ENCODE measurements at regions not wholly inside any gene's neighbourhood (a gene's known extent, or its start where the extent isn't known, plus 50 kb on each side); places are given as distances from the start of the nearest gene placed in this dataset.

DNA sequence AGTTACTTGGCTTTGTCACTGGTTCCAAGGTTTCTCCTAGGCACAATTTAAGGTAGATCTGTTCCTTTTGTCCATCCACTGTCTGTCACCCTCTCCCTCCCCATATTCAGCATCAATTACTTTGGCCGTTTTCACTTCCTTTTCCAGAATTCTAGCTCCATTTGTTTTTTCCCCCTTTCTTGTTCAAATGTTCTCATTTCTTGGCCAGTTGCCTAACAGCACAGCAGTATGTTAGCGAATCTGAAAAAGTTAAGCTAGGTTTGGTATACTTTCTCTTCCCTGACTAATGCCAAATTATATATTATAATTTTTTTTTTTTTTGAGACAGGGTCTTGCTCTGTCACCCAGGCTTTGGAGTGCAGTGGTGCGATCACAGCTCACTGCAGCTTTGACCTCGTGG, 409.1 kb upstream of the TEX13C start:
- TF ChIP-seq, protein P1, sequence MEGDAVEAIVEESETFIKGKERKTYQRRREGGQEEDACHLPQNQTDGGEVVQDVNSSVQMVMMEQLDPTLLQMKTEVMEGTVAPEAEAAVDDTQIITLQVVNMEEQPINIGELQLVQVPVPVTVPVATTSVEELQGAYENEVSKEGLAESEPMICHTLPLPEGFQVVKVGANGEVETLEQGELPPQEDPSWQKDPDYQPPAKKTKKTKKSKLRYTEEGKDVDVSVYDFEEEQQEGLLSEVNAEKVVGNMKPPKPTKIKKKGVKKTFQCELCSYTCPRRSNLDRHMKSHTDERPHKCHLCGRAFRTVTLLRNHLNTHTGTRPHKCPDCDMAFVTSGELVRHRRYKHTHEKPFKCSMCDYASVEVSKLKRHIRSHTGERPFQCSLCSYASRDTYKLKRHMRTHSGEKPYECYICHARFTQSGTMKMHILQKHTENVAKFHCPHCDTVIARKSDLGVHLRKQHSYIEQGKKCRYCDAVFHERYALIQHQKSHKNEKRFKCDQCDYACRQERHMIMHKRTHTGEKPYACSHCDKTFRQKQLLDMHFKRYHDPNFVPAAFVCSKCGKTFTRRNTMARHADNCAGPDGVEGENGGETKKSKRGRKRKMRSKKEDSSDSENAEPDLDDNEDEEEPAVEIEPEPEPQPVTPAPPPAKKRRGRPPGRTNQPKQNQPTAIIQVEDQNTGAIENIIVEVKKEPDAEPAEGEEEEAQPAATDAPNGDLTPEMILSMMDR (conservative IDR thresholded peaks at IDR 0.05; ENCODE audit: low read depth, low read length): no peak
- TF ChIP-seq EZH2 (IDR thresholded peaks at IDR 0.05; ENCODE audit: low read length, unreplicated experiment) (no peak), EZH2phosphoT487 (IDR thresholded peaks at IDR 0.05; ENCODE audit: borderline replicate concordance, low read length) (no peak)

Measured in PC-3 (cell line).